Inflammatory macrophage treated with lipopolysaccharide for 1 hour (primary cell): ENCODE measurements at regions not wholly inside any gene's neighbourhood (a gene's known extent, or its start where the extent isn't known, plus 50 kb on each side); places are given as distances from the start of the nearest gene placed in this dataset.
A peak's percentile ranks its signal among the peaks of the same experiment; 100 is the strongest.
"Not testable (repeated sequence)": the region's sequence is repeated elsewhere in the genome, so short reads cannot be mapped to it uniquely, and the experiment has no call there.

Source experiments
- DNase-seq, 2 donors: peaks; one replicate each; pipeline ENCODE4 v3.0.0-alpha.2; 2020 to 2022

GRCh38 chr6:50962213-50962759 lies 143.6 kb downstream of the TFAP2B start:
- DNase-seq, result peak in 1 of 2 donors; percentile 3

DNA sequence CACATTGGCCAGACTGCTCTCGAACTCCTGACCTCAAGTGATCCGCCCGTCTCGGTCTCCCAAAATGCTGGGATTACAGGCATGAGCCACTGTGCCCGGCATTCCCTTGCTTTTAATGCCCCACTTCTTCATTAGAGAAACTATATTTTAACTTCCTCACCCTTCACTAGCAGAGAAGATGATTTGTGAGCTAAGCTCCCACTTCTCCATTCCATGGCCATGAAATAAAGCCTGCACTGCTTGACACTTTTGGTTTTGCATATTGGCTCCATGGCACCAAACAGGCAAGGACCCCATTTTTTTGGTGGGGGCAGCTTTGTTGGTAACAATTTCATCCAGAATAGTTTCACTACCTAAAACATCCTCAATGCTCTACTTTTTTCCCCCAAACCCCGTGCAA lies 145.3 kb downstream of the TFAP2B start:
- DNase-seq, result no peak

DNA sequence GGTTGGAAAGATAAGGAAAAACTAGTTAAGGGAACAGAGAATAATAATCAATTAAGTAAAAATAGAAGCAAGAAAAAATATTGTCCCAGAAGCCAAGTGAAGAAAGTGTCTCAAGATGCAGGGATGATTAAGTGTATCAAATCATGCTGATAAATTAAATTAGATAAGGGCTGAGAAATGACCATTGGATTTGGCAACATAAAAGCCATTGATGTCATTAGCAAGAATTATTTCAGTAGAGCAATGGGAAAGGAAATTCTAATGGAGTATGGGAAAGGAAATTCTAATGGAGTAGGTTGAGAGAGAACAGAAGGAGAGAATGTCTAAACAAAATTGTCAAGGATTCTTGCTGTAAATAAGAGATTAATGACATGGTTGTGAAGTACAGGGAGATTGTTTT lies 146.8 kb downstream of the TFAP2B start:
- DNase-seq, result no peak

- no peak for DNase-seq
These were observed 147.9 kb downstream of the TFAP2B start for GRCh38 chr6:50966532-50966931.

DNA sequence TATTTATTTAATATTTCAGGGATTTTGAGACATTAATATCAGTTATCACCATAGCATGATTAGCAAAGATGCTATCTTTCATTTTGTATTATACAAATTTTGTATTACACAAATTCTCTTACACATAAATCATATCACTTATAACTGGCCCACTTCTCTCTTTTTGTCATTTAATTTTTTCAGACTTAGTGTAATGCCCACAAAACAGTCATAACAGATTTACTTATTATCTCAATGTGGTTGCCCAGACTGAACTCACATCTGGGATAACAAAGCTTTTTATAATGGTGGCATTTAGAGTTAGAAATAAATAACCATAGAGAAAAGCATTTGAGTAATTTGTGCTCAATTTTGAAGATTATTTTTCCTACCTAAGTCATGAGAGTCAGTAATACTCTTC lies 148.3 kb downstream of the TFAP2B start:
- no peak for DNase-seq

GRCh38 chr6:50968246-50968645 lies 149.6 kb downstream of the TFAP2B start:
- not testable (repeated sequence) for DNase-seq

GRCh38 chr6:50970908-50971307 lies 152.2 kb downstream of the TFAP2B start:
- no peak for DNase-seq

GRCh38 chr6:50973464-50973863 lies 154.8 kb downstream of the TFAP2B start:
- no peak for DNase-seq

- DNase-seq, result no peak
These were observed 155.6 kb downstream of the TFAP2B start for GRCh38 chr6:50974319-50974718.

DNA sequence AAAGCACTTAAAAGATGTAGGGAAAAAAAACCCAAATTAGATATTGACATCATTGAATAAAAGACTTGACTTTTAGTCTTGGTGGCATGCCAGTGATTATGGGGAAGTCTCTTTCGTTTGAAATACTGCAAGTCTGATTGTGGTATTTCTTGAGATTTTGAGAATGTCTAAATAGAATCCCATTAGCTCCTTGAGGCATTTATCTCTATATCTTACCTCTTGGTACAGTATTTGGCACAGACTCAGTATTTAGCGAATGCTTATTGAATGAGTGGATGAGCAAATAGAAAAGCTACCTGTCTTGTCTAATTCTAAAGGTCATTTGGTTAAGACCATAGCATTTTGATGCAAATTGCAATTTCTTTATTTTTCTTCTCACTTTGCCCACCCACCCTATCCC lies 156.5 kb downstream of the TFAP2B start:
- DNase-seq, result no peak

DNA sequence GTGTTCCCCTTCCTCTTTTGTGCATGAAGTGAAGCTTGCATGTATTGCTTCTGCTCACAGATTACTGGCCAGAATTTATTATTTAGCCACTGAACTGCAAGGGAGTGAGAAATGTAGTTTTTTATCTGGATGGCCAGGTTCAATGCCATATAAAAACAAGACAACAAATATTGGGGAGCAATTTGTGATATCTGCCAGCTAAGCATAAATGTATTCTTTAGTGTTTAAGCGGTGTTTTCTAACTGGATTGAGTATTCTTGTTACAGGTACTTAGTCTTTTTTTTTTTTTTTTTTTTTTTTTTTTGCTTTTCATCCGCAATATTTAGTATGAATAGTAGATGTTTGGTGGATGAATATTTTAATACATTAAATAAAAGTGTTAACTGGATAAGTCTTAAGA lies 158.2 kb downstream of the TFAP2B start:
- DNase-seq, result no peak

GRCh38 chr6:50977796-50978195 lies 159.1 kb downstream of the TFAP2B start:
- DNase-seq, result no peak

DNA sequence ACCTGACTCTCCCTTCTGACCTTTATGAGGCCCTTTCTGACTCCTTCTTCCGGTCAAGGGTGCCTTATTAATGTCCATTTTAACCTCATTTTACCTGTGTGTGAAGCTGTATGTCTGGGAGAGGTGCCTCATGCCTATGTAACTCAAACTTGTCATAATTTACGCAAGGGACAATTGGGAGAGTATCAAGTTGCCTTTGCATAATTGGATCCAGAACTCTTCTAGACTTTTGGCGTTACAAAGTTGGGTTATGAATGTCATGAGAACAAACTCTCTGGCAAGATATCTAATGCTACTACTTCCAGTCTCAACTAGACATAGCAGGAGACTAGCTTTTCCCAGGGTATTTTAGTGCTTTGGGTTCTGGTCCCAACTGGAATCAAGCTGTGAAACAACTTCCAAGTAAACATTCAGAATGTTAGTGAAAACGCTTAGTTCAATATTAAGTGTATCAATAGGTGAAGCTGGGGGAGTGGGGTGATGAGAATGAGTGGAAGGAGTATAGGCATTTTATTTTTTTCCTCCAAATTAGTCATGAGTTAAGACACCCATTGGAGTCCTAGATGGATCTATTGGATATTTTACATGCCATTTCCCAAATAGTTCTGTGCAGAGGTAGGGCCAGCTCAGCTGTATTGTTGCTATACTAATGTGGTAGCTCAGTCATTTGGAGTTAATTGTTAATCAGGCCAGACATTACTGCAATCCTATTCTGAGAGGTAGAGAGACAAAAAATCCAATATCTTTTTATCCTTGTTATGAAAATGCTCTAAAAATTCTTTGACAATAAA lies 159.9 kb downstream of the TFAP2B start:
- DNase-seq, result no peak

GRCh38 chr6:50979171-50979525 lies 160.5 kb downstream of the TFAP2B start:
- no peak for DNase-seq

DNA sequence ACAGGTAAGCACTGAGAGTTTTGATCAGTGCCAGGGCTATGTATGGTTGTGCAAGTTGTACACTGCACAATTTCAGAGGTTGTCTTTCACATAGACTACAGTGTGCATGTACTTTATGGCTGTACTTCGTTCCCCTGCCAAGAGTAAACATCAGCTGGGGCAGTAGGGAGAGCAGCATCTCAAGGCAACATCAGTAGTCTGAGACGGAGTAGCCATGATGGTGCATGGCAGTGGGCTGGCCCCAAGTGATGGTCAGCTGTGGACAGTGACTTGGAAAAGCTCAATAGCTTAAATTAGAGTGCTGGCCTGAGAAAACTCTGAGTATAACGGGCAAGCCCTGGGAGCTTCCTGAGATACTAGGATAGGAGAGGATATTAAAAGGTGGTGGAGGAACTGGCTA lies 165.5 kb downstream of the TFAP2B start:
- DNase-seq, result no peak

DNA sequence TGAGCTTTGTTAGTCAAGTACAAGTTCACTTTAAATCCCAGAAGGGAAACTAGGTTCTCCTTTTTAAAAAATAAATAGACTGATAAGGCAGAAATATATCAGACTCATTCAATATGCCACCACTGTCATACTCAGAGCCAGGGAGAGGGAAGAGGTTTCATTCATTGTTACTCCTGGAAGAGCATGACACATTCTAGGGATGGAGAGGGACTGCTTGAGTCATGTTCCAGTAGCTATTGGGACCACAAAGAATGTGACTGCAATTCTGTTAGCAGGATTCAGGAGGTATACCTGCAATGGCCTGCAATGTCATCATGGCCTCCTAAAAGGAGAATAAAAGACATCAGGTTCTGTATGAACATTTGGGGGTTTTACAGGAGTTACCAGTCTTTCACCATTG lies 167.6 kb downstream of the TFAP2B start:
- DNase-seq, result no peak

DNA sequence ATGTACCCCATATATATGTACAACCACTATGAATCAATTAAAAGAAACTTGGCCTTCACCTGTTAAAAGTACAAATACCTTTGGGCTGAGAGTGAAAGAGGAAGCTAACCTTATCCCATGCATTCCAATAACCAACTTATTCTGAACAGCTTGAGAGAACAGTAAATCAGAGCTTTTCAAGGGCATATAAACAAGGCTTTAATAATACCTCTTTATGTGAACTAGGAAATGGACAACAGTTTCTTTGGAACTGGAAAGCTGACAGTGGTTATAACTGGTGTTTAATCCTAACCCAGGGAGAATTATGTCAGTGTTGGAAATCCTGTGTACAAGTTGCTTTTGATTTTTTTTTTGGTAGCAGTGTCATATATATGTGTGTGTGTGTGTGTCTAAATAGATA lies 170.5 kb downstream of the TFAP2B start:
- no peak for DNase-seq

GRCh38 chr6:50990750-50991446 lies 172.2 kb downstream of the TFAP2B start:
- no peak for DNase-seq

- no peak for DNase-seq
These were observed 173.6 kb downstream of the TFAP2B start for GRCh38 chr6:50992232-50992631.

DNA sequence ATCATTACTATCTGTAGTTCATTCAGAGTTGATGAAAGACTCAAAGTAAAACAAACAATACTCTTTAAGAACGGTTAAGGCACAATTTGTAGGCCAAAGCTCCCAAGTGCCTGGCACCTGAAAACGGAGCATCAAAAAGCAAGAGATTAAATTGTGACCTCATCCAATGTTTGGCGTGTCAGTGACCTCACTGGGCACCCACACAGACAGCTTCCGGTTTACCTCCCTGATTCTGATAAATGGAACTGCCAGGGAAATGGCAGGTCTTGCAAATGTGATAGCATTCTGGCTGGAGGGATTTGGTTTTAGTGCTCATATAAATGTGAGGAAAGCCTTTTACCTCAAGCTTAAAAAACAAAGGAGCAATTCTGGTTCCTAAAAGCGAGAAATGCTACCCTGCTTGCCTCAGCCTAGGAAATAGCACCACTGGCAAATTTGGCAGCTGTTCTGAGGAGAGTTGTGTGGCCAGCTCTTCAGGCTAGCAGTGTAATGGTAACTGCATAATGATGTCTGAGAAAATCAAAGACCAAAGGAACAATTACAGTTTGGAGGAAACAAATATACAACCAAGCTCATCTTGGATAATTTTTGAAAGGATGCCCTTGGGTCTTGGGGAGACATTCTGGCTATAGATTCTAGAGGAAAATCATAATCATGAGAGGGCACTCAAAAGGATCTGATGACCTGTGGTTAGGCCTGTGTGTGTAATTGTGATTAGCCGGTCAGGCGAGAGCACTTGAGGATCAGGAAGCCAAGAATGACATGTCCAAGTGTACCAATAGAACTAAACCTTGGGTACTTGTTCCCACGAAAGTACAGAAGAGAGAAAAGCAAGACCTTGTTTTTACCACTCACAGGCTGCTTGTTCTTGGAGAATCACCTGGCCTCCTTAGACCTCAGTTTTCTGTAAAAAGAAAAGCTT lies 174.3 kb downstream of the TFAP2B start:
- no peak for DNase-seq

DNA sequence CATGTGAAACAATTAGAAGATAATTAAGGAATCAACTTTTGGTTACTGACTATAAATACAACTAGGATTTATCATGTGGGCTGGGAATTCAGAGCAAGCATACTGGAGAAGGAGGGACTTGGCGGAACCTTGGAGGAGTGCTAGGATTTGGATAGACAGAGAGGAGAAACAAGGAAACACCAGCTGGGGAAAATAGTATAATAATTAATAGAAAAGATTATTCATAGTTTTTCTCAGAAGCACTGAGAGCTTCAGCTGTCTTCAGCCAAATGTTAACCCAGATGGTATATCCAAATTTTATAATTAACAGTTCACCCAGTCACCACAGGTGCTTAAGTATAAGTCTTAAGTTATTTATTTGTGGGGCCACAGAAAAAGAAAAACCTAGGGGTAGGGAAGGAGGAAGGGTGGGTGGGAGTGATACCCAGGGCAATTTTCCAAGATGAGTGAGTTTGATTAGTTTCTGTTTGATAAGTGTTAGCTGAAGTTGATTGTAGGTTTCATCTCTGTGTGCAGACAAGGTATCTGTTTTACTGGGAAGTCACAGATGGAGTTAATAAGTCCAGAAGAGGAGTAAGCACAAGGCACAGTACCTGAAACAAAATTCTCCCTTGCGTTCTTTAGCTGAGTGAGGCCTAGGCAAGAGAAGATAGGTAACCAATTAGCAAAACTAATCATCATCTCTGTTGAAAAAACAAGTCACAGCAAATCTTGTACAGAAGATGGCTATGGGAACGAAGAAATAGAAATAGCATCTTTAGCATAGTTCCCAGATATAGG lies 175.5 kb downstream of the TFAP2B start:
- no peak for DNase-seq

DNA sequence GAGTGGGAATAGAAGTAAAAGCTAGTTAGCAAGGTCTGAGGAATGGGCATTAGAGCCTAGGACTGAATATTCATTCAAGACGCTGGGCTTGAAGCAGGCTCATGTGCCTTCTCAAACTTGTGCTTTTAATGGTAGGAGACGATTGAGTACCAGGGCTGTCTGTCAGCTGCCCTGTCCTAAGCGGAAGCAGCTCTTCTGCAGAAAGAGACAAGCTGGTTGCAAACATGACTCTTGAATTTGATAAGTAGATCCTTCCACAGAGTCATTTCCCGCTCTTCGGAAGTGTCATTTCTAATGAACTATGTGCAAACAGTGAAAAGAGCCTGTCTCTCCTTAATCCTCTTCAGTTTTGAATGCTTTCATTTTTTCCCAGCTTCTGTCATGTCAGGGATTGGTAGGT lies 176.4 kb downstream of the TFAP2B start:
- DNase-seq, result no peak
